ENCODE measurements at regions not wholly inside any gene's neighbourhood (a gene's known extent, or its start where the extent isn't known, plus 50 kb on each side); places are given as distances from the start of the nearest gene placed in this dataset.
"Not testable (repeated sequence)": the region's sequence is repeated elsewhere in the genome, so short reads cannot be mapped to it uniquely, and the experiment has no call there.

GRCh38 chr11:83403691-83404389 is 117.7 kb upstream of the CCDC90B start:
- H3K4me3 ChIP-seq (ENCODE audit: low read depth, low read length), result no peak overlapping the region
- H3K36me3 ChIP-seq (ENCODE audit: control insufficient read depth, insufficient read depth, low read length), result no peaks in the 10 kb centered on the region
- H3K9me3 ChIP-seq (ENCODE audit: control insufficient read depth, insufficient read depth, low read length), result no peaks in the 10 kb centered on the region
- H3K4me1 ChIP-seq (ENCODE audit: control insufficient read depth, insufficient read depth, low read length), result no peaks in the 10 kb centered on the region
- H3K27me3 ChIP-seq (ENCODE audit: control insufficient read depth, insufficient read depth, low read length), result no peaks in the 10 kb centered on the region
- H3K27ac ChIP-seq (ENCODE audit: low read depth, low read length), result no peak overlapping the region
- H3K9ac ChIP-seq (ENCODE audit: low read depth, low read length), result no peak overlapping the region

DNA sequence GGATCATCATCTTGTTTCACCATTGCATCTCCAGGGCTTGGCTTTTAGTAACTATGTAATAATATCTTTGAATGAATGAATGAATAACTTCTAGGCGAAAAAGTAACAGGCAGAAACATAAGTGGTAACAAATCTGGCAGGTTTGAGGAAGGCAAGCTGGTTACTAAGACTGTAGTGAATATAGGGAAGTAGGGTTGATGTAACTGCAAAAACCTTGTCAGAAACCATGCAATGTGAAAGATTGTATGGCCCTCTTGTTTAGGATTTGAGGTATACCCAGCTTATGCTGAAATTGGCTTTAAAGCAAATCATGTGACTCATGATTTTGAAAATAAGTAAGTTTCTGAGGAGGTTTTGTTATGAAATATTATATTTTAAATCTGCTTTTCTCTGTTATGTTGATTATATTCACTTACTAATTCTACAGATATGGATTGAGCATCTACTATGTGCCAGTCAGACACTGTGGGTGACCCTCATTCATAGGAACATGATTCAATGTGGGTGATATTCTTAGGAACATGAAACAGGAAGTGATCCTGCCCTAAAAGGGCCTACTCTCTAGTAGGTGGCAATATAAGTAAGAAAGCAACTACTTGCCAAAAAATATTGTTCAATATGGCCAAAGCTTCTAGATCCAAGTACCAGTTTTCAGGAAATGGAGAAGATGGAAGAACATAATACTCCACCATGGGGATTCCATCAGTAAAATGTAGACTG is 115.5 kb upstream of the CCDC90B start:
- Histone ChIP-seq H3K36me3 (ENCODE audit: control insufficient read depth, insufficient read depth, low read length) (no peaks in the 10 kb centered on the region), H3K9ac (ENCODE audit: low read depth, low read length) (no peak overlapping the region), H3K9me3 (ENCODE audit: control insufficient read depth, insufficient read depth, low read length) (no peaks in the 10 kb centered on the region), H3K27ac (ENCODE audit: low read depth, low read length) (no peak overlapping the region), H3K4me3 (ENCODE audit: low read depth, low read length) (no peak overlapping the region), H3K27me3 (ENCODE audit: control insufficient read depth, insufficient read depth, low read length) (no peaks in the 10 kb centered on the region), H3K4me1 (ENCODE audit: control insufficient read depth, insufficient read depth, low read length) (no peaks in the 10 kb centered on the region)

- Histone ChIP-seq H3K9me3 (ENCODE audit: control insufficient read depth, insufficient read depth, low read length) (no peaks in the 10 kb centered on the region), H3K4me1 (ENCODE audit: control insufficient read depth, insufficient read depth, low read length) (no peaks in the 10 kb centered on the region), H3K4me3 (ENCODE audit: low read depth, low read length) (no peak overlapping the region), H3K27ac (ENCODE audit: low read depth, low read length) (no peak overlapping the region), H3K27me3 (ENCODE audit: control insufficient read depth, insufficient read depth, low read length) (no peaks in the 10 kb centered on the region), H3K36me3 (ENCODE audit: control insufficient read depth, insufficient read depth, low read length) (no peaks in the 10 kb centered on the region), H3K9ac (ENCODE audit: low read depth, low read length) (no peak overlapping the region)
Observed at GRCh38 chr11:83394331-83394730, 108.2 kb upstream of the CCDC90B start.

DNA sequence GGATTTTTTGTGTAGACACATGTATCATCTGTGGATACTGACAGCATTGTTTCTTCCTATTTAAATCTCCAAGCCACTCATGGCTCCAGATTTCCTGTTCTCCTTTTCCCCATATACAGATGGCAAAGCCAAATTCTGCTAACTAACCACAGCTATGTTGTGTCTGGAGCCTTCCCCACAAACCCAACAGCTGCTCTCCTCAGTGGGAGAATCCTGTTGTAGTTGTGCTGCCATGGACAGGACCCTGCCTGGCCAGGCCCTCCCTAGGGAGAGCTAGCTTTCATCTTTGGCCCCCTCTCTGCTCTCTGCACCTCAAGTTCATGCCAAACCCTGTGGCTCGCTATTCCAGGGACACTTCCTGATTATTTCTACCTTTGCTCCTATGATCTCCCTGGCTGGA is 106.4 kb upstream of the CCDC90B start:
- H3K4me1 ChIP-seq (ENCODE audit: control insufficient read depth, insufficient read depth, low read length), result no peaks in the 10 kb centered on the region
- no peak overlapping the region for H3K4me3 ChIP-seq (ENCODE audit: low read depth, low read length)
- H3K36me3 ChIP-seq (ENCODE audit: control insufficient read depth, insufficient read depth, low read length), result no peaks in the 10 kb centered on the region
- no peaks in the 10 kb centered on the region for H3K27me3 ChIP-seq (ENCODE audit: control insufficient read depth, insufficient read depth, low read length)
- H3K9ac ChIP-seq (ENCODE audit: low read depth, low read length), result no peak overlapping the region
- H3K9me3 ChIP-seq (ENCODE audit: control insufficient read depth, insufficient read depth, low read length), result no peaks in the 10 kb centered on the region
- H3K27ac ChIP-seq (ENCODE audit: low read depth, low read length), result no peak overlapping the region

GRCh38 chr11:83389975-83390374 is 103.8 kb upstream of the CCDC90B start:
- no peak overlapping the region for H3K27ac ChIP-seq (ENCODE audit: low read depth, low read length)

GRCh38 chr11:83383838-83384237 is 97.7 kb upstream of the CCDC90B start:
- H3K4me1 ChIP-seq (ENCODE audit: control insufficient read depth, insufficient read depth, low read length); H3K9me3 ChIP-seq (ENCODE audit: control insufficient read depth, insufficient read depth, low read length); H3K27ac ChIP-seq (ENCODE audit: low read depth, low read length); H3K27me3 ChIP-seq (ENCODE audit: control insufficient read depth, insufficient read depth, low read length); H3K4me3 ChIP-seq (ENCODE audit: low read depth, low read length); H3K9ac ChIP-seq (ENCODE audit: low read depth, low read length); H3K36me3 ChIP-seq (ENCODE audit: control insufficient read depth, insufficient read depth, low read length): not testable (repeated sequence)

More at GRCh38 chr11:83389975-83390374, 103.8 kb upstream of the CCDC90B start:
- H3K36me3 ChIP-seq (ENCODE audit: control insufficient read depth, insufficient read depth, low read length), result no peaks in the 10 kb centered on the region
- no peaks in the 10 kb centered on the region for H3K4me1 ChIP-seq (ENCODE audit: control insufficient read depth, insufficient read depth, low read length)
- no peak overlapping the region for H3K4me3 ChIP-seq (ENCODE audit: low read depth, low read length)
- no peaks in the 10 kb centered on the region for H3K27me3 ChIP-seq (ENCODE audit: control insufficient read depth, insufficient read depth, low read length)
- peaks cover 2% of the 10 kb centered on the region; the same call in 1 of the 2 replicates for H3K9me3 ChIP-seq (ENCODE audit: control insufficient read depth, insufficient read depth, low read length)
- no peak overlapping the region for H3K9ac ChIP-seq (ENCODE audit: low read depth, low read length)

DNA sequence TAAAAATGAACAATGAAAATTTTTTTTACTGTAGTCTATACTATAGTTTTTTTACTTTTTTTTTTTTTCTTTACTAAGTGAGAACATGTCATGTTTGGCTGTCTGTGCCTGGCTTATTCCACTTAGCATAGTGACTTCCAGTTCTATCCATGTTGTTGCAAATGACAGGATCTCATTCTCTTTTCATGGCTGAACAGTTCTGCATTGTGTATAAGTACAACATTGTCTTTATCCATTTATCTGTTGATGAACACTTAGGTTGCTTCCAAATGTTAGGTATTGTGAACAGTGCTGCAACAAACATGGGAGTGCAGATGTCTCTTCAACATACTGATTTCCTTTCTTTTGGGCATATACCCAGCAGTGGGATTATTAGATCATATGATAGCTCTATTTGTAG is 88.1 kb upstream of the CCDC90B start:
- H3K9ac ChIP-seq (ENCODE audit: low read depth, low read length), result no peak overlapping the region
- H3K36me3 ChIP-seq (ENCODE audit: control insufficient read depth, insufficient read depth, low read length), result no peaks in the 10 kb centered on the region
- no peaks in the 10 kb centered on the region for H3K4me1 ChIP-seq (ENCODE audit: control insufficient read depth, insufficient read depth, low read length)
- H3K27me3 ChIP-seq (ENCODE audit: control insufficient read depth, insufficient read depth, low read length), result no peaks in the 10 kb centered on the region
- peaks cover 5% of the 10 kb centered on the region; the same call in 1 of the 2 replicates for H3K9me3 ChIP-seq (ENCODE audit: control insufficient read depth, insufficient read depth, low read length)
- no peak overlapping the region for H3K27ac ChIP-seq (ENCODE audit: low read depth, low read length)
- no peak overlapping the region for H3K4me3 ChIP-seq (ENCODE audit: low read depth, low read length)

DNA sequence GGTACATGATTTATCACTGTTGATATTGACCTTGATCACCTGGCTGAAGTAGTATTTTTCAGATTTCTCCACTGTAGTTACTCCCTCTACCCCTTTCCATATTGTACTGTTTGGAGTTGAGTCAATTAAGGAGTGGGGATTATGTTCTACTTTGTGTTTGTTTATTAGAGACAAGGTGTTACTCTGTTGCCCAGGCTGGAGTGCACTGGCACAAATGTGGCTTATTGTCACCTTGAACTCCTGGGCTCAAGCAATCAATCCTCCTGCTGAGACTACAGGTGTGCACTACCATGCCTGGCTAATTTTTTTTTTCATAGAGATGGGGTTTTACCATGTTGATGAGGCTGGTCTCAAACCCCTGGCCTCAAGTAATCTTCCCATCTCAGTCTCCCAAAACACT is 85.3 kb upstream of the CCDC90B start:
- Histone ChIP-seq H3K9me3 (ENCODE audit: control insufficient read depth, insufficient read depth, low read length) (peaks cover 30% of the 10 kb centered on the region), H3K9ac (ENCODE audit: low read depth, low read length) (no peak overlapping the region), H3K36me3 (ENCODE audit: control insufficient read depth, insufficient read depth, low read length) (no peaks in the 10 kb centered on the region), H3K4me3 (ENCODE audit: low read depth, low read length) (no peak overlapping the region), H3K4me1 (ENCODE audit: control insufficient read depth, insufficient read depth, low read length) (no peaks in the 10 kb centered on the region), H3K27ac (ENCODE audit: low read depth, low read length) (no peak overlapping the region), H3K27me3 (ENCODE audit: control insufficient read depth, insufficient read depth, low read length) (no peaks in the 10 kb centered on the region)

DNA sequence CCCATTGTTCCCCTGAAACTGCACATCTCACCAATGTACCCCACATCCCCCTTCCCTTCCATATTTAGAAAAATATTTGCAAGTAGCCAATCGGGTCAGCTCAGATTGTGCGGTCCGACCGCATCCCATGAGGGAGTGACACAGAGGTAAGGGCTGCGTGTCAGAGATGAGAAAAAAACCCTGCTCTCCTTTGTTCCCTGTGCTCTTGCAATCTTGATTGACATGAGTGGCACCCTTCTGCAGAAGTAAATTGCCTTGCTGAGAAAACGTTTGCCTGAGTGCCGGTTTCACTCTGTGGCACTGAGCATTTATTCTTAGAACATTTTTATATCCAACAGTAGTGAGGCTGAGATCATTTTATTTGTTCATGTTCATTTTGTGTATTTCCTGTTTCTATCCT is 81.6 kb upstream of the CCDC90B start:
- no peak overlapping the region for H3K4me3 ChIP-seq (ENCODE audit: low read depth, low read length)
- no peaks in the 10 kb centered on the region for H3K27me3 ChIP-seq (ENCODE audit: control insufficient read depth, insufficient read depth, low read length)
- no peak overlapping the region for H3K27ac ChIP-seq (ENCODE audit: low read depth, low read length)
- peaks cover 30% of the 10 kb centered on the region for H3K9me3 ChIP-seq (ENCODE audit: control insufficient read depth, insufficient read depth, low read length)
- no peaks in the 10 kb centered on the region for H3K36me3 ChIP-seq (ENCODE audit: control insufficient read depth, insufficient read depth, low read length)
- H3K9ac ChIP-seq (ENCODE audit: low read depth, low read length), result no peak overlapping the region
- peaks cover 25% of the 10 kb centered on the region for H3K4me1 ChIP-seq (ENCODE audit: control insufficient read depth, insufficient read depth, low read length)

DNA sequence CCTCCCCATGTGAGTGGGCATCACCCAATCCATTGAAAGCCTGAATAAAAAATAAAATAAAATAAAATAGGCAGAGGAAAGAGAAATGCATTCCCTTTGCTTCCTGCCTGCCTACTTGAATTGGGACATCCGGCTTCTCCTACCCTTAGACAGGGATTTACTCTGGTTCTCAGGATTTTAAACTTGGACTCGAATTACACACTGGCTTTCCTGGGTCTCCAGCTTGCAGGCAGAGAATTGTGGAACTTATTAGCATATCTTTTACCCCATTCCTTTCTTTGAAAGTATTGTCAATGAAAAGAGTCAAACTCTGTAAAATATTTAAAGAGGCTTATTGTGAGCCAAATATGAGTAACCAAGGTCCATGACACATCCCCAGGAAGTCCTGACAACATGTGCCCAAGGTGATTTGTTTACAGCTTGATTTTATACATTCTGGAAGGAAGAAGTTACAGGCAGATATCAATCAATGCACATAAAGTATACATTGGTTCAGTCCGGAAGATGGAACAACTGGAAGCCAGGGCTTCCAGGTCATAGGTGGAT is 78.4 kb upstream of the CCDC90B start:
- Histone ChIP-seq H3K27ac (ENCODE audit: low read depth, low read length) (peak overlapping the region; percentile 74), H3K4me3 (ENCODE audit: low read depth, low read length) (no peak overlapping the region)

DNA sequence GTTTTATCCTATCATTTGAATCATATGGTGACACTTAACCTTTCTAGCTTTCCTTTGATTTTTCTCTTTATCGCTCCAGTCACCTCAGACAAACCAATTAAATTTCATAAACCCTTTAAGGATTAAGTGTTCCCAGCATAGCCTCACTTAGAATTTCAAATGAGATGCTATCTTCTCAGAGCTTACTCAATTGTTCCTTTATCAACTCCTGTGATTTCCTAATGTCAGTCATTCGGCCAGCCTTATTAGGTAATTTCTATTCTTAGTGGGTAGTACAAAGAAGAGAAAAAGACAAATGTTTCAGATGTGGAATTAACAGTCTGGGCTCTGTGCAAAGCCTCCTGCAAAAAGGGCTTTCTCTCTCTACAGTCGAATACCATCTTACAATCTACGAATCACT is 77.1 kb upstream of the CCDC90B start:
- H3K4me1 ChIP-seq (ENCODE audit: control insufficient read depth, insufficient read depth, low read length), result peaks cover 28% of the 10 kb centered on the region
- H3K9me3 ChIP-seq (ENCODE audit: control insufficient read depth, insufficient read depth, low read length), result peaks cover 16% of the 10 kb centered on the region
- H3K9ac ChIP-seq (ENCODE audit: low read depth, low read length), result no peak overlapping the region
- no peaks in the 10 kb centered on the region for H3K27me3 ChIP-seq (ENCODE audit: control insufficient read depth, insufficient read depth, low read length)
- H3K36me3 ChIP-seq (ENCODE audit: control insufficient read depth, insufficient read depth, low read length), result no peaks in the 10 kb centered on the region
- H3K27ac ChIP-seq (ENCODE audit: low read depth, low read length), result peak overlapping the region; percentile 74
- no peak overlapping the region for H3K4me3 ChIP-seq (ENCODE audit: low read depth, low read length)

More for the DNA sequence above, 78.4 kb upstream of the CCDC90B start:
- Histone ChIP-seq H3K36me3 (ENCODE audit: control insufficient read depth, insufficient read depth, low read length) (no peaks in the 10 kb centered on the region), H3K9ac (ENCODE audit: low read depth, low read length) (no peak overlapping the region), H3K9me3 (ENCODE audit: control insufficient read depth, insufficient read depth, low read length) (peaks cover 27% of the 10 kb centered on the region), H3K27me3 (ENCODE audit: control insufficient read depth, insufficient read depth, low read length) (no peaks in the 10 kb centered on the region), H3K4me1 (ENCODE audit: control insufficient read depth, insufficient read depth, low read length) (peaks cover 28% of the 10 kb centered on the region)
